Immature natural killer cell (primary cell): ENCODE measurements at regions not wholly inside any gene's neighbourhood (a gene's known extent, or its start where the extent isn't known, plus 50 kb on each side); places are given as distances from the start of the nearest gene placed in this dataset.
A peak's percentile ranks its signal among the peaks of the same experiment; 100 is the strongest.

Experiments
- DNase-seq, 3 donors: peaks; one replicate each; pipeline ENCODE4 v3.0.0; 2022; ENCODE audit warnings: mixed read lengths in 1 of 3
- H3K27ac Mint-ChIP-seq, 6 donors: one replicate each; pipeline ENCODE4 v1.8.0; 2020; ENCODE audit warnings: mixed read lengths in 6 of 6, mild to moderate bottlenecking in 5 of 6, inconsistent platforms in 4 of 6, moderate library complexity in 3 of 6
- H3K27me3 Mint-ChIP-seq, 3 donors: one replicate each; pipeline ENCODE4 v1.8.0; 2020 to 2021; ENCODE audit warnings: low read depth in 3 of 3, mild to moderate bottlenecking in 3 of 3, mixed read lengths in 3 of 3, moderate library complexity in 3 of 3, inconsistent platforms in 1 of 3
- H3K36me3 Mint-ChIP-seq, 3 donors: one replicate each; pipeline ENCODE4 v1.8.0; 2020; ENCODE audit warnings: mixed read lengths in 3 of 3, inconsistent platforms in 2 of 3, mild to moderate bottlenecking in 2 of 3
- H3K4me1 Mint-ChIP-seq, 2 donors: one replicate each; pipeline ENCODE4 v1.8.0; 2020; ENCODE audit warnings: inconsistent platforms in 2 of 2, mild to moderate bottlenecking in 2 of 2, mixed read lengths in 2 of 2, moderate library complexity in 1 of 2
- H3K4me3 Mint-ChIP-seq, 5 donors: one replicate each; pipeline ENCODE4 v1.8.0; 2020; ENCODE audit warnings: mild to moderate bottlenecking in 5 of 5, mixed read lengths in 5 of 5, inconsistent platforms in 3 of 5, moderate library complexity in 3 of 5
- H3K9me3 Mint-ChIP-seq, 6 donors: one replicate each; pipeline ENCODE4 v1.8.0; 2020; ENCODE audit warnings: mild to moderate bottlenecking in 6 of 6, mixed read lengths in 6 of 6, inconsistent platforms in 4 of 6, moderate library complexity in 3 of 6

DNA sequence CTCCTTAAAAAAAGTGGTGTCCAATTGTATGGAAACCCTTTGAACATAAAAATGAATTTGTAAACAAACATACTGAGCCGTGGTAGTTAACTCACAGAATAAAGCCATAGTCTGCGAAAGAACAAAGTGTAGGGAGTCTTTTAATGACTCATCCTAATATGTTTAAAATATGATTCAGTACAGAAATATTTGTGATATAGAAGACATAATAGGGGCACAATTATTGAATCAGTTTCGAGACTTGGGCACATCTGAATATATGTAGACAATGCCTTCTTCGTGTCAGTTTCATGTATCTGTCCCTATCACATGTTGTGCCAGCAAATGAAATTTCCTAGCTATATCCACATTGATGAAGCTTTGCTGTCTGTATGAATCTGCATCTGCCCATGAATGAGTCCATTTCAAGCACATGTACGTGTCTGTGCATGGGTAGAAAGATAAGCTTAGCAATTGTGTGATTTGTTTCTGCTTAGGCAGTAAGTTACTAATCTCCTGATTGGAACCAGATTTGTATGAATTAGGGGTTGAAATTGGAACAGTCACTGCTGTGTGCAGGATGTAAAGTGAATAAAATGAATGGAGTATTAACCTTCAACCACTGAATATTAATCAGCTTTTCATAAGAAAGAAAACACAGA is 112.5 kb upstream of the SOX9 start:
- no peak overlapping the region for H3K4me3 Mint-ChIP-seq

DNA sequence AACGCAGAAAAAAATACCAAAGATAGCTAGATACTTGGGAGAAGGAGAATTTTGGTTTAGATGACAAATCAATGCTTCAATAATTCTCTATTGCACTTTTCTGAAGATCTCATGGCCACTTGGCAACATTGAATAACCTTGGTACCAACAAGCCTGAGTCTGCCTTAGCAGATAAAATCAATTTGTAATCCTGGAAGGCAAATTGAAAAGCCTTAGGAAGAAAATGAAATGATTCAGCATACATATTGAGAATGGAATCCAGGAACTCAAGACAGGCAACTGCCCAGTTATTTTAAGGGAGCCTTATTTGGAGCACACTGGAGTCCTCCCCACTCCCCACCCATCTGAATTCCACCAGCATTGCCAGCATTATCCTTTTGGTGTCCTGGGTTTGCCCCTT is 109.3 kb upstream of the SOX9 start:
- H3K4me1 Mint-ChIP-seq, result no peaks in the 10 kb centered on the region
- peaks cover 0 to 1% (median 1%) of the 10 kb centered on the region in 3 donors for H3K27me3 Mint-ChIP-seq
- H3K4me3 Mint-ChIP-seq, result no peak overlapping the region
- no peak for DNase-seq
- peaks cover 0 to 5% (median 0%) of the 10 kb centered on the region in 3 donors for H3K36me3 Mint-ChIP-seq
- no peak overlapping the region for H3K27ac Mint-ChIP-seq
- H3K9me3 Mint-ChIP-seq, result peaks cover 0 to 17% (median 10%) of the 10 kb centered on the region in 6 donors

More for the DNA sequence above, 112.5 kb upstream of the SOX9 start:
- H3K27ac Mint-ChIP-seq, result no peak overlapping the region
- peaks cover 0 to 12% (median 4%) of the 10 kb centered on the region in 6 donors for H3K9me3 Mint-ChIP-seq
- H3K4me1 Mint-ChIP-seq, result no peaks in the 10 kb centered on the region
- peaks cover 2 to 3% (median 2%) of the 10 kb centered on the region in 3 donors for H3K27me3 Mint-ChIP-seq
- H3K36me3 Mint-ChIP-seq, result peaks cover 0 to 5% (median 0%) of the 10 kb centered on the region in 3 donors
- no peak for DNase-seq

DNA sequence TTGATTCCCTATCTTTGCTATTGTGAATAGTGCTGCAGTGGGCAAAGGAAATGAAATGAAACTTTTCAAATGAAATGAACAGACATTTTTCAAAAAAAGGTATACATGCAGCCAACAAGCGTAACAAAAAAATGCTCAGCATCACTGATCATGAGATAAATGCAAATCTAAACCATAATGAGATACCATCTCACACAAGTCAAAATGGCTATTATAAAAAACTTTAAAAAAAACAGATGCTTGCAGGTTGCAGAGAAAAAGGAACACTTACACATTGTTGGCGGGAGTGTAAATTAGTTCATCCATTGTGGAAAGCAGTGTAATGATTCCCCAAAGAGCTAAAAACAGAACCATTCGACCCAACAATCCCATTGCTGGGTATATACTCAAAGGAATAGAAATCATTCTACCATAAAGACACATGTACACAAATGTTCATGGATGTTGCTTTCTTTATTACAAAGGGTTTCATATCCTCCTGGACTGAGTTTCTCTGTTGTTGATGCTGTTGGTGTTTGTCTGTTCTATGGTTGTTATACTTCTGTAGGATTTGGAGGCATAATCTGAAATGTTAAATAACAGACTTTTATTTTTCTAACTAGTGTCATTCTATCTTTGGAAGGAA is 99.3 kb upstream of the SOX9 start:
- peaks cover 0 to 1% (median 0%) of the 10 kb centered on the region in 3 donors for H3K27me3 Mint-ChIP-seq

DNA sequence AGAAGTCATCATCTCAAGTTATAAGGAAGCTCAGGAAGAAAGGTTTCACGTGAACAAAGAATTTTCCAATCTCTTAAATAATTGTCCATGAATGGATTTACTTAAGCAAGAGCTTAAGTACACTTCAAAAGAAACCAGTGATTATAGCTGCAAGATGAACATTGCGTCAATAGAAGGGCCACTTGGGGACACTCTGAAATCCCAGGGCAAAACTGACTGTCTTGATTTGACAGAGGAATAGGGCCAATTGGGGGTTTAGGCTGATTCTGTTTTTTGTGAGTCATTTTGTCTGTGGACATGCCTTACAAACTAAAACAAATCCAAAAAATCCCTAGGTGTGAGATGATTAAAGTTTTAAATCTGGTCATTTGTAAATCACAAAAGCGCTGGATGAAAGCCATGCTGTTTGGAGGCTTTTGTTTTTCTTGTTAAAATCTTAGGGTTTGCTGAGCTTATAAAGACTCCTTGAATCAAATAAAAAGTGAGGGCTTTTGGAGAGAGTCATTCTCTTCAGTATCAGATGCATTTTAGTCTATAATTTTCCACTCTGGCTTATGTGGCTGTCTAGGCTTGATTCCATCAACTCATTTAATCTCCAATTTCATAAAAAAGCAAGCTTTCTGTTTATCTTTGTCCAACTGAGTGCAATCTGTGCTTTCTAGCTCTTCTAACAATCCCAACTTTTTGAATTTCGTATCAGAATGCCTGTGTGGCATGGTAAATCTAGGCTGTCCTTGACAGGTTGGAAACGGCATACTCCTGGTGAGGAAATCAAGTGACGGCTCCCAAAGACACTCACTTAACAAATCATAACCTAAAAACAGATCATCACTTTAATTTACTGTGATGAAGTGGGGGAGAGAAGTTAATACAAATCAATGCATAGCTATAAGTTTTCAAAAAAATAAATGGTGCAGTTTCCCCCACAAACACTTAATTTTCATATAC is 98.2 kb upstream of the SOX9 start:
- peaks cover 0 to 5% (median 0%) of the 10 kb centered on the region in 3 donors for H3K27me3 Mint-ChIP-seq
- no peak for DNase-seq
- H3K9me3 Mint-ChIP-seq, result peaks cover 1 to 7% (median 3%) of the 10 kb centered on the region in 6 donors
- no peaks in the 10 kb centered on the region for H3K4me1 Mint-ChIP-seq
- no peaks in the 10 kb centered on the region for H3K36me3 Mint-ChIP-seq
- no peak overlapping the region for H3K4me3 Mint-ChIP-seq
- no peak overlapping the region for H3K27ac Mint-ChIP-seq

More for the DNA sequence above, 99.3 kb upstream of the SOX9 start:
- H3K4me3 Mint-ChIP-seq, result no peak overlapping the region
- no peak overlapping the region for H3K27ac Mint-ChIP-seq
- no peak for DNase-seq
- peaks cover 0 to 15% (median 5%) of the 10 kb centered on the region in 6 donors for H3K9me3 Mint-ChIP-seq
- H3K4me1 Mint-ChIP-seq, result no peaks in the 10 kb centered on the region
- H3K36me3 Mint-ChIP-seq, result no peaks in the 10 kb centered on the region

DNA sequence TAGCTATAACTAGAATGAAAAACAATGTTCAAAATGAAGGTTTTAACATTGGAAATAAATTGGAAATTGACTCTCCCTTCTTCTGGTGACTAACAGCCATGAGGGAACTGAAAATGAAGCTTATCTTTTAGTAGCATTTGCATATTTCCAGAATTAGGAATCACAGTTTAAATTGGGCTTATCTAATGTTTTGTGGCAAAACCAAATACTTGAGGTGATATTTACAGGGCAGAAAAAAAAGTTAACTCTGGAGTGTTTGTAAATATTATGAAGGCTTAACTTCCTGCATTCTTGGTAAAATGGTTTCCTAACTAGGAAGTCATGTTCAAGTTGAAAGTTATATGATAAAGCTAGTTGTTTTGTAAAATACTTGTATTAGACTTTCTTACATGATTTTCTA is 96.4 kb upstream of the SOX9 start:
- Mint-ChIP-seq H3K9me3 (peaks cover 0 to 5% (median under 1%) of the 10 kb centered on the region in 6 donors), H3K36me3 (no peaks in the 10 kb centered on the region), H3K27ac (no peak overlapping the region), H3K27me3 (peaks cover 0 to 5% (median 0%) of the 10 kb centered on the region in 3 donors), H3K4me1 (peaks cover 5% of the 10 kb centered on the region in 2 donors), H3K4me3 (no peak overlapping the region)
- DNase-seq, result no peak

DNA sequence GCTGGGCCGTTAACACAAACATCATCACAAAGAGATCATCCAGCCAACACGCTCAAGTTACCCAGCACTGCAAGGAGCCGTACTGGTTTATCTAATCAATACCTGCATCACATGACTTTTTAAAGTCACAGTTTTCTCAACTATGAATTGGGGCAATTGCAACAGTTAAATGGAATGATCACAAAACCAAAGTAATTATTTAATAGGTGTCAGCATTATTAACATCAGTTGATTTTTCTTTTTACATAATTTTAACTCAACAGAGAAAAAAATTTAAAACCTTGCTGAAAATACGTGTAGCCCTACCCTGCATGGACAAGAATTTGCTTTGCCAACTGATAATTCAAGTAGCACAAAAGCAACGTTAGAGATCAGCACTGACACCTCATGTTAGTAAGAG is 95.7 kb upstream of the SOX9 start:
- Mint-ChIP-seq H3K27me3 (peaks cover 0 to 5% (median 0%) of the 10 kb centered on the region in 3 donors), H3K4me1 (peaks cover 10 to 11% of the 10 kb centered on the region in 2 donors), H3K36me3 (no peaks in the 10 kb centered on the region), H3K4me3 (no peak overlapping the region), H3K27ac (no peak overlapping the region), H3K9me3 (peaks cover 0 to 5% (median under 1%) of the 10 kb centered on the region in 6 donors)
- DNase-seq, result no peak

DNA sequence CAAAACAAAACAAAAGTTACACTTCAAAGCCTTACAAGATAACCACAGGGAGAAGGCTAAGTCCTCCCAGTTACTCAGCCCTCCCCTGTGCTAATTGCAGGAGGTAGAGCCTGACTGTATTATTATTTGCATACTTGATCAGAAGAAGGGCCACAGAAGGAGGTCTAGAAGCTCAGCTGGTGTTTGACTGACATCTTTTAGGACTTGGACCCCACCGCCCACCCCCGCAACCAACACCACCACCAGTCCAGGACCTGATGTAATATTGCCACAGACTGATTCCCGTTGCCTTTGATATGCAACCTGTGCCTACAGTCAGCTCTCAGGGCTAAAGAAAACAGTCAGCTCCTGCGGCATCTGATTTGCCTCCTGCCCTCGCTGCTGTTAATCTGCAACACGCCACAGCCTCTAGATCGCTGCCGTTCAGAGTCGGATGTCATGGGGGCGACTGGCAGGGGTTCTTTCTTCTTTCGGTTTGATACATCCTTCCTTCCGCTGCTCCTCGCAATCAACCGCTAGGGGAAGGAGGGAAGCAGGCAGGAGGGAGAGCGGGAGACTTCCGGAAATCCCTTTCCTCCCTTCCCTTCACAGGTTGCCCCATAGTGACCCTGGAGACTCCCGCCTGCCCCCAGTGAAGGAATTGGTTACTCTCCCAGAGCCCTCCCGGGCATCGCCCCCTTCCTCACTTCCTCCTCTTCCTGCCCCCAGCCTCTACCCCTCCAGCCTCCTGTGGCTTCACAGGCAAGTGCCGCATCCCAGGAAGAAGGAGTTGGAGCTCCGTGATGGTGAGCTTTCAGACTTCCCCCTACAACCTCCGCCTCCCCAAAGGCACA is 90.5 kb upstream of the SOX9 start:
- peaks cover 0 to 5% (median 1%) of the 10 kb centered on the region in 6 donors for H3K9me3 Mint-ChIP-seq
- peak in 1 of 3 donors; percentile 4 for DNase-seq
- peaks cover 10 to 25% of the 10 kb centered on the region in 2 donors for H3K4me1 Mint-ChIP-seq
- no peaks in the 10 kb centered on the region for H3K36me3 Mint-ChIP-seq
- H3K27me3 Mint-ChIP-seq, result peaks cover 0 to 4% (median 3%) of the 10 kb centered on the region in 3 donors
- H3K27ac Mint-ChIP-seq, result peak overlapping the region in 3 of 6 donors; percentile 11 to 65 (median 20)
- peak overlapping the region; percentile 56 to 76 (median 74) for H3K4me3 Mint-ChIP-seq

DNA sequence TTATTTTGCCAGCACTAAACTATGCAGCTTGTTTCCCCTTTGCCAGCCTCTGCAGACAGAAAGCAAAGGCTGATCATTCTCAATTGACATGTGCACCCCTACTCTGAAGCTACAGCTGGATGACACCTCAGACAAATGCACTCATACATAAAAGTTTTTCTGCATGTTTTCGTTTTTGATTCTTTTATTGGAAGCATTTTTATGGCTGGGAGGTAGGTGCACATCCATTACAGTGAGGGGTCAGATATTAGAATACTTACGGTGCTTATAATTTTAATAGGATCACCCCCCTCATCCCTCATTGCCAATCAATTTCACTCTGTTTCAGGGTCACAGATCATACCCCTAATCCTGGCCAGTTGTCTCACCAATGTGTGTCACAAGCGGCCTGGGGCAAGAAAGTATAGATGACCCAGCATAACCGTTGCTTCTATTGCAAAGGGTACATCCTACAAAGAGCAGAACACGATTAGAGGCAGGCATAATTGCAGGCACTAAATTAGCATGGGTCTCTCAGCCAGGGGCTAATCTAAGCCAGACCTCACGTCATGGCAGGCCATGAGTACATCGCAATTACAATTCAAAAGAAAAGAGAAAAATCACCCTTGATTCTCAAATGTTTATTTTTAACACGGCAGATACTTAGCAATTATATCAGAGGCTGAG is 89.5 kb upstream of the SOX9 start:
- H3K27me3 Mint-ChIP-seq, result peaks cover 0 to 4% (median 3%) of the 10 kb centered on the region in 3 donors

DNA sequence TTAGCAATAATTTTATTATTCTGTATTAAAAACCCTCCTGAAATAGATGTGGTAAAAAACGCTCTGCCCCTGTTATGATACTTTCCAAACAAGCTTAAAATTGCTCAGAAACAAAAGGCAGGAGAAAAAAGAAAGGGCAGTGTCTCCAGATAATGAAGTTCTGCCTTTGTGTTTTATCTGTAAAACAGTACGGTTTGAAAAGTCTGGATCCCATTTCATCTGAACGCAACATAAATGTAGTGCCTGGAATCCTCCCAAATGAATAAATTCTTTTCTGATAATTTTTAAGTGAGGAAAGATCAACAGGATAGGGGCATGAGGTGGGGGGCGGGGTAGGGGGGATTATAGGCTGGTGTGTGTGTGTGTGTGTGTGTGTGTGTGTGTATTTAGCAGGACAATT is 87.5 kb upstream of the SOX9 start:
- Mint-ChIP-seq H3K4me3 (no peak overlapping the region), H3K27me3 (peaks cover 0 to 4% (median 0%) of the 10 kb centered on the region in 3 donors), H3K36me3 (no peaks in the 10 kb centered on the region), H3K27ac (no peak overlapping the region), H3K4me1 (peaks cover 10 to 25% of the 10 kb centered on the region in 2 donors), H3K9me3 (peaks cover 0 to 4% (median 3%) of the 10 kb centered on the region in 6 donors)
- DNase-seq, result no peak

More for the DNA sequence above, 89.5 kb upstream of the SOX9 start:
- Mint-ChIP-seq H3K36me3 (no peaks in the 10 kb centered on the region), H3K4me1 (peaks cover 10 to 25% of the 10 kb centered on the region in 2 donors), H3K4me3 (peak overlapping the region in 2 of 5 donors; percentile 26 to 41), H3K9me3 (peaks cover 0 to 5% (median 2%) of the 10 kb centered on the region in 6 donors), H3K27ac (peak overlapping the region in 2 of 6 donors; percentile 36 to 48)
- no peak for DNase-seq

DNA sequence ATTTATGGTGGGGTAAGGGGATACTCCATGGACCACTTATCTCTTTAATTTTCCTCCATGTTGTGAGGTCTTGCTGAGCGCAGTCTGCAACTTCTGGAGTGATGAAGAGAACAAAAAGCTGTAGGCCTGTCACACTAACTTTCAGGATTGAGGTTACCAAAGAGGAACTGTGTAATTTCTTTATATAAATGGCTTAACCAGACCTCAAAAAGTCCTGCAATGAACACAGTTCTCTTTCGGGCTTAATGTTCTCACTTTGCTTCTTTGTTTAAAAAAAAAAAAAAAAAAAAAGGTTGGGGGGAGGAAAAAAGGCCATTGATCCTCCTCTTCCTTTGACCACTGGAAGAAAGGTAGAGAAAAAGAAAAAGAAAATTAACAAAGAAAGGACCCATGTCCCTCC is 86.8 kb upstream of the SOX9 start:
- no peaks in the 10 kb centered on the region for H3K36me3 Mint-ChIP-seq
- no peak overlapping the region for H3K27ac Mint-ChIP-seq
- no peak for DNase-seq
- no peak overlapping the region for H3K4me3 Mint-ChIP-seq
- H3K27me3 Mint-ChIP-seq, result peaks cover 0 to 4% (median 0%) of the 10 kb centered on the region in 3 donors
- peaks cover 10 to 24% of the 10 kb centered on the region in 2 donors for H3K4me1 Mint-ChIP-seq
- peaks cover 0 to 7% (median 2%) of the 10 kb centered on the region in 6 donors for H3K9me3 Mint-ChIP-seq

DNA sequence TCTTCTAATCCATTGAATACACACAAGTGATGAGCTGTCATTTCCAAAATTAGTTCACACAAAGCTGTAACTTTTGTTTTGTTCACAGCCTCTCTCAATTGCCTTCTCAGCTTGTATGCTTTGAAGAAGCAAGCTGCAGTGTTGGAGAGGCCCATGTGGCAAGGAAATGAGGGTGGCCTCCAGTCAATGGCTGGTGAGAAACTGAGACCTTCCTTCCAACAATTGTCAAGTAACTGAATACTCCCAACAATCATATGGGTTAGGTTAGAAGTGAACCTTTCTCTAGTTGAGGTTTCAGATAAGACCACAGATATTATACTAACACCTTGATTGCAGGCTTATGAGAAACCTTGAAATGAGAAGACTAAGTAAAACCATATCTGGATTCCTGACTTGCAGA is 82.4 kb upstream of the SOX9 start:
- Mint-ChIP-seq H3K4me3 (no peak overlapping the region), H3K36me3 (no peaks in the 10 kb centered on the region), H3K27me3 (peaks cover 0 to 2% (median 2%) of the 10 kb centered on the region in 3 donors), H3K27ac (no peak overlapping the region), H3K4me1 (no peaks in the 10 kb centered on the region), H3K9me3 (peaks cover 0 to 12% (median 3%) of the 10 kb centered on the region in 6 donors)
- DNase-seq, result no peak

DNA sequence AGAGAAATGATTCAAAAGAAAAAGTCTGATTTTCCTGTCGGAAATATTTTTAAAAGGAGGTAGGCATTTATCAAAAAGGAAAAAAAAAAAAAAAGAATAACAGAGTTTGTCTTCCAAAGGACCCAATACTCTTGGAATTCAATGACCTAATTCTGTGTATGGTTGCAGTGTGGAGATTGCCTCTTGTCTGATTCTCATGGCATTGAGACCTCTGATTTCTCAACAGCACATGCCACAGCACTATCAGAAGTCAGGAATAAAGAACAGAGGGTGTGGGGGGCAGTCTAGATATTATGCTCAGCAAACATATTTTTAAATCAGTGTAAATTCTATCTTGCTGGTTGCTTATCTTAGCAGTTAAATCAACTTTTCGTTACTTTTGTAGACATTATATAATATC is 81.3 kb upstream of the SOX9 start:
- DNase-seq, result no peak
- H3K27me3 Mint-ChIP-seq, result peaks cover 0 to 2% (median 2%) of the 10 kb centered on the region in 3 donors
- H3K4me1 Mint-ChIP-seq, result no peaks in the 10 kb centered on the region

More for the DNA sequence above, 81.3 kb upstream of the SOX9 start:
- no peak overlapping the region for H3K27ac Mint-ChIP-seq
- no peak overlapping the region for H3K4me3 Mint-ChIP-seq
- H3K36me3 Mint-ChIP-seq, result no peaks in the 10 kb centered on the region
- H3K9me3 Mint-ChIP-seq, result peaks cover 0 to 20% (median 2%) of the 10 kb centered on the region in 6 donors
